ENCODE measurements at regions not wholly inside any gene's neighbourhood (a gene's known extent, or its start where the extent isn't known, plus 50 kb on each side); places are given as distances from the start of the nearest gene placed in this dataset.
"Not testable (repeated sequence)": the region's sequence is repeated elsewhere in the genome, so short reads cannot be mapped to it uniquely, and the experiment has no call there.

DNA sequence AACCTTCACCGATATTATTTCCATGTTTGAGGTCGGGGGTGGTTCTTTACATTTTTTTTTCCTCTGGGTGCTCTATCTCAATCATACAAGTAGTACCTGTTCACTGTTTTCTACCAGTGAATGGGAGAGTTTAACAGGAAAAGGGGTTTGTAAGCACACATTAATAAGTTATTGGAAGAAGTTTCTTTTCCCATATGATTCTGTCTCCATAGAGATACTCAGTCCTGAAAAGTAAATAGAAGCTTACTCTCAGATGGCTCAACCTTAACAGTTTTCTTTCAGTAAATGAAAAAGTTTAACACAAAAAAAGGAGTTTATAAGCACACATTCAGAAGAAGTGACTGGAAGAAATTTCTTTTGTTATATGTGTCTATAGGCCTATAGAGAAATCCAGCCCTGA is 995.6 kb upstream of the SLC39A10 start:
- DNase-seq (ENCODE audit: low spot score), result no peak

DNA sequence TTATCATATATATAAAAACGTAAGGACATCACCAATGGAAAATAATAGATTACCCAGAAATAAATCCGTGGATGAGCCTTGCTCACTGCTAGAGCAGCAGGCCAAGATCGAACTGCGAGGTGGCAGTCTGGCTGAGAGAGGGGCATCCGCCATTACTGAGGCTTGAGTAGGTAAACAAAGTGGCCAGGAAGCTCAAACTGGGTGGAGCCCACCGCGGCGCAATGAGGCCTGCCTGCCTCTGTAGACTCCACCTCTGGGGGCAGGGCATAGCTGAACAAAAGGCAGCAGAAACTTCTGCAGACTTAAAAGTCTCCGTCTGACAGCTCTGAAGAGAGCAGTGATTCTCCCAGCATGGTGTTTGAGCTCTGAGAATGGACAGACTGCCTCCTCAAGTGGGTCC is 1018.0 kb upstream of the SLC39A10 start:
- DNase-seq (ENCODE audit: low spot score), result not testable (repeated sequence)

DNA sequence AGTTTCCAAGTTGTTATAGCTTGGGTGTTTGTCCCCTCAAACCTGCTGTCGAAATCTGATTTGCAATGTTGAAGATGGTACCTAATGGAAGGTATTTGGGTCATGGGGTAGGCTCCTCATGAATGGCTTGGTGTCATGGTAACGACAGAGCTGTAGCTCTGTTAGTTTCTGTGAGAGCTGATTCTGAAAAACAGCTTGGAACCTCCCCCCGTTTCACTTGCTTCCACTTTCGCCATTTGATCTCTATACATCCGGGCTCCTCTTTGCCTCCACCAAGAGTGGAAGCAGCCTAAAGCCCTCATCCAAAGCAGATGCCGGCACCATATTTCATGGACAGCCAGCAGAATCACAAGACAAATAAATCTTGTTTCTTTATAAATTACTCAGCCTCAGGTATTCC is 1035.1 kb upstream of the SLC39A10 start:
- no peak for DNase-seq (ENCODE audit: low spot score)

DNA sequence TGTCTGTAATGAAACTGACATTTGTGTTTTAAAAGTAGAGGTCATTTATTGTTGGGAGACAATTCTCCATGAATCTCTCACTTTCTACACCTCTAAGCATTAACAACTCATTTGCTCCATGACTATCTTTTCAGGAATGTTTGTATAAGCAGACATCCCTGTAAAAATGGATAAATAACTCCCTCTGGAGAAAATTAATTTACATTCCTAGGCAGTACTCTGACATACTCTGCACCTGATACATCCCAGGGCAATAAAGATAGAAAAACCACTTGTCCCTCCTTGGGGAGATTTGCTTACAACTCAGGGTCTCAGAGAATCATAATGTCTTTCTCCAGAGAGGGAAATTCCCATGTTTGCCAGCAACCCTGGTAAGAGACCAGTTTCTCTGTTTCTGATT is 1037.7 kb upstream of the SLC39A10 start:
- no peak for DNase-seq (ENCODE audit: low spot score)

DNA sequence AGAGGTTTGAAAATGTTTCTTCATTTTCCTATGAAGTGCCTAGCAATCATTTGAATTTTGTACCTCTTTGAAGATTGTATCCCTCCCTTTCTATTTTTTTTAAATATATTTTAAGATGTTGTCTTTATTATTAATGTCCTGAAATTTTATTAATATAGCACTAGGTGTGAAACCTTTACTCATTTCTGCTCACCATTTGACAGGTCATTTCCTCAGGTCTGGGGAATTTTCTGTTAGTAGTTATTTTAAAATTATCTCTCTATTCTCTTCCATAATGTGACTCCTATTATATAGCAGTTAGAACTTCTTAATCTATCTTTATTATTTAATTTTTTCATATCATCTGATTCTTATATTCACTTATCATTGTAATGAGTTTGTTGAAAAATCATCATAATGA is 1038.6 kb upstream of the SLC39A10 start:
- no peak for DNase-seq (ENCODE audit: low spot score)

DNA sequence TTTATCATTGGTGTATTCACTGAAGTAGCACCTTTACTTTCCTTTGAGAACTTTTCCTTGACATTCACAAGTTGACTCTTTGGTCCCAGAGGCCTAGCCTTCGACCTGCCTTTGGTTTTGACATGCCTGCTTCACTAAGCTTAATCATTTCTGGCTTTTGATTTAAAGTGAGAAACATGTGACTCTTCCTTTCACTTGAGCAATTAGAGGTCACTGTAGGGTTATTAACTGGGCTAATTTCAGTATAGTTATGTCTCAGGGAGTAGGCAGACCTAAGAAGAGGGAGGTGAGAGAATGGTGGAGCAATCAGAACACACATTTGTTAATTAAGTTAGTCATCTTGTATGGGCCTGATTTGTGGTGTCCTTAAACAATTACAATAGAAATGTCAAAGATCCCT is 1040.7 kb upstream of the SLC39A10 start:
- DNase-seq (ENCODE audit: low spot score), result no peak

DNA sequence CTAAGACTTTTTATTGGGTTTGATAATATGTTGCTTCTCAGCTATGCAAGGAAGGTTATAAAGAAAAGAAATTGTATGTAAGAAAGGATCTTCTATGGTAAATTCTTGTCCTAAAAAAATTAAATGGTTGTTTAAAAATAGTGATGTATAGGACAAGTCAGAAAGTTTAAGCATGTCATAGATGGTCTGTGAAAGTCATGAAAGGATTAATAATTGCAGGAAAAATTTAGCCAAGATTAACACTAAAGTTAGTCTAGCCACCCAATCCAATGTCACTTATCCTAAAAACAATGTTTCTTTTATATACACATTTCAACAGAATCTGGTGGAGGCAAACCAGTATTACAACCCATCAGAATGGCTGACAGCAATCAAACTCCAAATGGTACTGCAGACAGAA is 1046.7 kb upstream of the SLC39A10 start:
- DNase-seq (ENCODE audit: low spot score), result no peak

DNA sequence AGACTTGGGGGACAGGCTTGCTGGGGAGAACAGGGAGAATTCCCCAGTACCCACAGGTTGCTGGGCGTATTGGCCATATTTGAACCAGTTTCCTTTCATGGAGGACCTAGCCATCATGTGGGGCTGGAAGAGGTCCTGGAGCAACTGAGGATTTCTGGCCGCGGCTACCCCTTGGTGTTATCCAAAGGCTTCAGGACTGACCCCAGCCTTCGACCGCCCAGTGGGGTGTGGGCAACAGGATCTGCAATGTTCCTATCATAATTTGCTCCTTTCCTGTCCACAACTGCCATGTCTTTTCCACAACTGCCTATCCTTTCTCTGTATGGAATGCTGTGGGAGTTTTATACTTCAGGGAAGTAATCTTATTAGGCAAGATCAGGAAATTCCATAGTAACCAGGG is 1053.6 kb upstream of the SLC39A10 start:
- no peak for DNase-seq (ENCODE audit: low spot score)

DNA sequence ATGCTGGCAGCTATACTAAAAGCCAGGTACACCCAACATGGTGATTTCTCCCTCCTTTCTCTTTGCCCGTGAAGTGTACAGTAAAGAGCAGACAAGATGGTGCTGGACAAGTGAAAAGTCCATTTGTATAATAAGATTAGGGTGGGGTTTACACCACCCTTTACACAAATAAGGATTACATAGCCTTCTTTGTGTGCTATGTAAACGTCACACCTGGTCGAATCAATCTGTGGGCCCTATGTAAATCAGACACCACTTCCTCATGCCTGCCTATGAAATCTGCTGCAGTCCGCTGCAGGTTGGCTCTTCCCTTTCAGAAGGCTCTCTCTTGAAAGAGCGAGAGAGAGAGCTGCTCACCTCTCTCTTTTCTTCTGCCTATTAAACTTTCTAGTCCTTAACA is 1054.3 kb upstream of the SLC39A10 start:
- no peak for DNase-seq (ENCODE audit: low spot score)

DNA sequence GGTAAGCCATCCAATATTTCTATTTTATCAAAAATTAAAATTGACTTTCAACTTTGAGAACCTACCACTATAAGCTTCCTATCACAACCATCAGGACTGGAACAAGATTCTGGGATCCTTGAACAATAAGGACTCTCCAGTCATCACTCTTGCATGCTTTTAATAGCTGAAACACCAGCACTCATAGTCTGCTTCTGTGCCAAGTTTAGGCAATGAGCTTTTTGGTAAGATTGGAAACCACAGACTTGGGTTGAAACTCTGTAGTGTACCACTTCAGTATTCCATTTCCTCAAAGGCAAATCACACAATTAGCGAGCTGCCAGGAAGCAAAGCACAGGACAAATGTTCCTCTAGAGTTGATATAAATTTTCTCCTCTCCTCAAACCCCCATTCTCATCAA is 1065.8 kb upstream of the SLC39A10 start:
- DNase-seq (ENCODE audit: low spot score), result no peak

DNA sequence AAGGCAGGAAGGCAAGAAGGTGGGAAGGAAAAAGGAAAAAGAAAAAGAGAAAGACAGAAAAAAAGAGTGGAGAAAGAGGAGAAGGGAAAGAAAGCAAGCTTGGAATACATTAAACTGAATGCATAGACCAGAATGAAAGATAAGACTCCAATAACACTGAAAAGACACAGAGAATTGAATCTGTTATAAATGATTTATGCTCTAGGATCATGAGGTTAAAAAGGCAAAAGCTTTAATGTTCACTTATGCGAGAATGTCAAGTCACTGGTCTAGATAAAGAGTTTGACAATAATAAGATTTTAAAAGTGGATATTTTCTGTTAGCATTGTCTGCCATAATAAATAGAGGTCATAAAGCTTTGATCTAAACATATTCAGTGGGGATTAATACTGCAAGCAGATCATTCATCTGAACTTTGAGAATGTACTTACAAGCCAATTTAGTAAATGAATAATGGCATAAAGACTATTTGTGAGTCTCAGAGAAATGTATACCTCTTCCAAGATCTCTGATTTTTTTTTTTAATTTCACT is 1069.2 kb upstream of the SLC39A10 start:
- no peak for DNase-seq (ENCODE audit: low spot score)

DNA sequence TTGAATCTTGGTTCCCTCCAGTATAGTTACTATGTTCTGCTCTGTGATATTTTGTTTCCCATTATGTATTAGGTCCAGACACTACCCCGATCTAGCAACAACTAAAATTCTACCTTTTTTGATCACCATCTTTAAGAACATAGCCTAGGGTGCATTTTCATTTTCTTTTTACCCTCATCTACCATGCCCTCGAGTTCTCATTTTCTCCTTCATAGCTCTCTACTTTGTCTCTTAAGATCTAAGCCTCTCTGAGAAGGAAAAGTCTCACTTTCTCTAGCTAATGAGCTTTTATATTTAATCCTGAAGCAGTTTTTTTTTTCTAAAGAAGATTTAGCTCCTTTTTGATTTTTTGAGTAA is 1089.4 kb upstream of the SLC39A10 start:
- no peak for DNase-seq (ENCODE audit: low spot score)

DNA sequence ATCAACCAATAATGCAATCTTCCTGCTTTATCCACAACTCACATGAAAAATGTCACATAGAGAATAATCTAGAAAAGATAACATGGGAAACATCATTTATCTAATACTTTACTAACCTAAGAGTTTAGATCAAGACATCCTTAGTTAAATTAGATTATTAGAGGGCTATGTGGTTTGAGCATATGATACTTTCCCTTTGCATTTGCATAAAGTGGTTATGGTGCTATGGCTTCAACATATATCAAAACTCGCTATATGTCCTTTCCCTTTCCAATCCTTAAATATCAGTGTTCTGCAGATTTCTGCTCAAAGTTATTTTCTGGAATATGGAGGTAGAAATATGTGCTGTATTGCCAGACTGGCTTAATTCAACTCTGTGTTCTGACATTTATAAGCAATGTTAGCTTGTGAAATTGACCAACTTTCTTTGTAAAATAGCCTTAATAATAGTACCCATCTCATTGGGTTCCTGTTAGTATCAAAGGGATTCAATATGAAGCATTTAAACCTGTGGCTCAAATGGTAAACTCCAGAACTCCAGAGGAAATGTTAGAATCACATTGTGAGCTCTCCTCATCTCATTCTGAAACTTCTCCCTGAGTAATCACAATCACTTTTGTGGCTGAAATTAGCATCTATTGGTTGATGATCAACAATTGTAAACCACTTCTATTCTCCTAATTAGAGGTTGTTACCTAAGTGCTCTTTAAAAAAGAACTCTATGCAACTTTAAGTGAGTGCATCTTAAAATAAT is 1089.9 kb upstream of the SLC39A10 start:
- no peak for DNase-seq (ENCODE audit: low spot score)

DNA sequence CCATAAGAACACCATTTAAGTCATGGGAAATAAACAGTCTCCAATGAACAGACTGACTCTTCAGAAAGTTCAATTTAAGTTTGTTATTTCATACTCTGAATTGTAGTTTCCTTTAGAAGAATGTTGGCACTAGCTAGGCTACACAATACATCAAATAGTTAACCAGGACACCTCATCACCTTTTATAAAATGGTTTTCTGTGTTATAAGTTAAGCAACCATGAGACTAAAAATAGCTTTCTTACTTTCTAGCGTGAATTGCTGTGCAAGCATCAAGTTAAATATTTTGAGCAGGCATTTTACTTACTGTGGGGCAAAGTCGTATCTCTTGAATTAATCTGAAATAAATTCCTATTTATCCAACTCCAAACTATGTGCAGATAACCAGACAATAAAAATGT is 1092.6 kb upstream of the SLC39A10 start:
- DNase-seq (ENCODE audit: low spot score), result no peak

DNA sequence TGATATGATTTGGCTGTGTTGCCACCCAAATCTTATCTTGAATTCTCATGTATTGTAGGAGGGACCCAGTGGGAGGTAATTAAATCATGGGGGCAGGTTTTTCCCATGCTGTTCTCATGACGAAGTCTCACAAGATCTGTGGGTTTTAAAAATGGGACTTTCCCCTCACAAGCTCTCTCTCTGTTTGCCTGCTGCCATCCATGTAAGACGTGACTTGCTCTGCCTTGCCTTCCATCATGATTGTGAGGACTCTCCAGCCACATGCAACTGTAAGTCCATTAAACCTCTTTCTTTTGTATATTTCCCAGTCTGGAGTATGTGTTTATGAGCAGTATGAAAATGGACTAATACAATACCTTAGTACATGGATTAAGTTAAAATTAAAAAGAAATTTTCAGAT is 1094.7 kb upstream of the SLC39A10 start:
- no peak for DNase-seq (ENCODE audit: low spot score)

DNA sequence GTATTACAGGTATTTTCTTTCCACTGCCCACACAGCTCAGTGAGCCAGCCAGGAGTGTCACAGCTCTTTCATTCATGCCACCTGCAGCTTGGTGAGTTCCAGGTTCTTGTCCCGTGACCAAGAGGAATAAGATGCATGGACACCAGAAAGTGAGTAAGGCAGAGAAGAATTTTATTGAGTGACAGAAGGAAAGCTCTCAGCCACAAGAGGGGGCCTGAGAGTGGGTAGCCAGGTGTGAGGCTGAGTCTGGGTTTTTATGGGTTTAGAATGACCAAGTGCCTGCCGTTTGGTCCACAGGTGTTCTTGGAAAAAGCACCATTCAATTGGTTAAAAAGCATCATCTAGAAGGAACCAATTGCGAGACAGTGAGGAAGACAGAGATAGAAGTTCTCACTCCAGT is 1097.1 kb upstream of the SLC39A10 start:
- DNase-seq (ENCODE audit: low spot score), result no peak

DNA sequence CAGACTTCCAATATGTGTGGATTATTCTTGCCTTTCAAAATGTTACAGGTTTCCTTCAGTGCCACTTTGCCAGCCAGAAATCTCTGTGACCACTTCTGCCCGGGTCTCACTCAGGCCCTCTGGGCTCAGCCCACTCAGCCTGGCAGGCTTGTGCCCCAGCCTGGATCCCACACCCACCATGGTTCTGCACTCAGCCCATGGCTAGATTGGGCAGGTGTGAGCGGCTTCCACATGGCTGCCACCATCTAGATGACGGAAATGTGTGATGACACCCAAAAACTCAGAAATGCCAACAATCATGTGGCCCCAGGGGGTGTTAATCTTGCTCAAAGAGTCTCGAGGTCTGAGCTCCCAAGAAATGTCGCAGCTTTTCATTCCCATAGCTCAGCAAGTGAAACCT is 1097.5 kb upstream of the SLC39A10 start:
- DNase-seq (ENCODE audit: low spot score), result no peak

DNA sequence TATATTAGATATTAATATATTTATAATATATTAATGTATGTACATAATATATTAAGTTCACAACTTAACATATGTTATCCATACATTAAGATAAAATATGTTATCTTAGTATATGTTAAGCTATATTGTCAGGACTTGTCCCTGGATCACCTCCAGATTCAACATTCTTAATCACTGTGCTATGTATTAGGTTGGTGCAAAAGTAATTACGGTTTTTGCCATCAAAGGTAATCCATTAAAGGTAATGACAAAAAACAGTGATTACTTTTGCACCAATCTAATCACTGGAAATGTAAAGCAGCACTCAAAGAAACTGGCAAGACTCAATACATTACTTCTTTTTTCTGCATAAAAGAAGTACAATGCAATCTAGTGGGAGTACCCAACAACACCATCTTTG is 1099.0 kb upstream of the SLC39A10 start:
- no peak for DNase-seq (ENCODE audit: low spot score)

DNA sequence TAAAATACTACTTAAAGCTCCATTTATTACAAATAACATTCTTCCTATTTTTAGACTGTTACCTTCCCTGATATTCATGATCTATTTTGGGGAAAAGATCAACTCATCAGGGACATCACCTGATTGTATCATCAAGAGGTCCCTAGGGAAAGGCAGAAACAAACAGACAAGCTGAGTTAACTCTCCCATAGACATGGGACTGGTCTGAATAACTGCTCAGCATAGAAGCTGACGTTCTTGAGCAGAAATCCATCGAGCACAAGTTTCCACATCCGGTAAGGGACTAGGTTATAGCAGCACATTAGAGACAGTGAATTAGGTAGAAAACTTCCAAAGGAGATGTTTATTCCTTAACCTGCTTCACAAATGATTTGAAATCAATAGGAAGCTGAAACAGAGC is 1100.4 kb upstream of the SLC39A10 start:
- DNase-seq (ENCODE audit: low spot score), result no peak

DNA sequence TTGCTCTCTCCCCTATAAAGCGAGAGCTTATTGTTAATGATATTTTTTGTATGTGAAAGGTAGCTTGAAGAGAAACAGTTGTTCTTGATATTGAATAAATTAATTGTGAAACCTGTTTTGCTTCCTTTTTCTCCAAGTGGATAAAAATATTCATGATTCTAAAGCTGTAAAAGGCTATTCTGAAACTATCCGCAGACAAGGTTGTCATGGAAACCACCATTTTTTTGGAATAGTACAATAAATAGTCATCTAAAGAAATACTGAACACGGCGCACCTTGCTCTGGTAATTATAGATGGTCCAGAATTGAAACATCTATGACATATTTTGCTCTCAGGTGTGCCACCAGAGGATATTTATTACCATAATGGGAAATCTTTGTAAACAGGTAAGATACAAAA is 1103.0 kb upstream of the SLC39A10 start:
- DNase-seq (ENCODE audit: low spot score), result no peak

DNA sequence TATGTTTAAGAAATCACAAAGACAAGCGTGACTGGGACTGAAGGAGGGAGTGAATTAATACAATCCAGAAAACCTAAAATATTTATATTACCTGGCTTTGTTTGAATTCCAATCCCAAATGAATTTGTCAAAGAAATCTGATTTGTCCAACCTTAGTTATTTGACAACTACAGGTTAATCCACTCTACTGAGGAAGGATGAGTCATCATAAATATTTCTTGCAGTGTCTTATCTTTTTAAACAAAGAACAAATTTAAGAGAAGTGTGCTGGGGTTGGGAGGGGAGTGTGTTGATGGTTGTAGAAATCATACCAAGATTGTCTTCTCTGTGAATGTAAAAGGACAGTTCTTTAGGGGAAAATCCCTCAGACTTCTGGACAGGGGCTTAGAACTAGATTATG is 1106.3 kb upstream of the SLC39A10 start:
- no peak for DNase-seq (ENCODE audit: low spot score)

DNA sequence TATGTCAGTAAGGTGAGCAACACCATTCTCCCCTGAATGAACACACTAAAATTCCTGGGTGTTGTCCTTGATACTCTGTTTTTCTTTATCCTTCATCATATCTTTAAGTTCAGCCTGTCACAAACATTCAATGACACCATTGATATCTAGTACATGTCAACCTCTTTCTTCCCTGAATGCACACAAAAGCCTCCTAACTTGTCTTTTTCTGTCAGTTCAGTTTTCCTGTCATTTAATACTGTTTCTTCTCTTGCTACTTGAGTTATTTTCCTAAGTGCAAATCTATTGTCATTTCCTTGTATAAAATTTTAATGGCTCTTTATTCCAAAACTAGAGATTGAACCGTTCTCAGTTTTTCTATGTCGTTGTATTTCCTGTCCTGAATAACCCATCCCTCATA is 1107.6 kb upstream of the SLC39A10 start:
- no peak for DNase-seq (ENCODE audit: low spot score)

DNA sequence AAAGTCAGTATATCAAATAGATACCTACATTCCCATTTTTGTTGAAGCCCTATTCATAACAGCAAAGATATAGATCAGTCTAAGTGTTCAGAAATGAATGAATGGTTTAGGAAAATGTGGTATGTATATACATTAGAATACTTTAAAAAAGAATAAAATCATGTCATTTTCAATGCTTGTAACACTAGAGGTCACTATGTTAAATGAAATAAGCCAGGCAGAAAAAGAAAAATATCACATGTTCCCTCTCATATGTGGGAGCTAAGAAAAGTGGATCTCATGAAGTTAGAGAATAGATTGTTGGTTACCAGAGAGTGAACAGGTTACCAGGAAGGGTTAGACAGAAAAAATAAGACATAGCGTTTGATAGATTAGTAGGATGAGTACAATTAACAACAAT is 1111.0 kb upstream of the SLC39A10 start:
- DNase-seq (ENCODE audit: low spot score), result no peak

DNA sequence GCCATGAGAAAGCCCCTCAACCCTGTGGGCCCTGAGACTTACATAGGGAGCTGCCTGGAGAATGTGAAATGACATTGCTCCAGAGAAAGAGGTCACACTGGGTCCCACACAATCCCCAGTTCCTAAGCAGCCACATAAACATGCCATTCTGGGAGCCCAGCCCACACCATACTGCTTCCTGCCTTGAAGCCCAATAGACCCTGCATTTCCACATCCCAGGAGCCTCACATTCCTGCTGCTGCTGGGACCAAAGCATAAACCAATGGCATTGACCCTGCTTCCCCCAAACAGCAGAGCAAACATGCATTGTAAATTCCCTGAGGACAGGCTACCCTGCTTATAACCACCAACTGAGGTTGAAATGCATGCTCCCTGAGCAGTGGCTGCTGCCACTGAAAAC is 1117.6 kb upstream of the SLC39A10 start:
- no peak for DNase-seq (ENCODE audit: low spot score)

DNA sequence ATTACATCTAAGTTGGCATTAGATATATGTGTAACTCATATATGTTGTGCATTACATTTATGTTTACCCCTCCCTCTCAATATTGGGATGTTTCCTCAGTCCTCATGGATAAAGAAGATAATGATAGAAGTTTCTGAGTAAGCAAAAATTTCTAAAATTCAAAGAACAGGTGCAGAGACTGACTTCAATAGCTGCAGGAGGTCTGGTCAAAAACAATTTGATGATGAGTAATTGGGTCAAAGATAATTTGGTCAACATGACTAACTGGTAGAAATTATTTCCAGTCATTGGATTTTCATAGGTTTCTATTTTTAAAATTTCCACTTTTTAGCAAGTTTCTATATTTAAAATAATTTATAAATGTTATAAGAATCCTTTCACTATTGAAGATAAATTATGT is 1130.9 kb upstream of the SLC39A10 start:
- no peak for DNase-seq (ENCODE audit: low spot score)

Measured in germinal center (tissue), 1 donor.